Adrenal gland (tissue), 9 donors: ENCODE measurements at regions not wholly inside any gene's neighbourhood (a gene's known extent, or its start where the extent isn't known, plus 50 kb on each side); places are given as distances from the start of the nearest gene placed in this dataset.

Experiments
- DNase-seq, 7 donors: peaks; one replicate each; pipeline ENCODE4 v3.0.0-alpha.2; 2019 to 2020
- H3K27ac ChIP-seq, 5 donors: fragments of 200-600 bp; sonication (generic) in 4 of 5; 1 replicate in 3 of 5; 2 replicates in 2 of 5; pipeline versions ENCODE4 v1.5.1 to v1.8.0; 2016 to 2020; ENCODE audit warnings: mild to moderate bottlenecking in 1 of 5
- H3K27me3 ChIP-seq: fragments of 200-600 bp; 2 replicates; pipeline ENCODE4 v1.8.0; 2021
- H3K36me3 ChIP-seq, 2 donors: fragments of 200-600 bp; replicated peaks in 1 of 2; 1 replicate in 1 of 2; 2 replicates in 1 of 2; pipeline versions ENCODE4 v1.5.1 to v1.8.0; 2018 to 2022
- H3K4me1 ChIP-seq, 2 donors: fragments of 200-600 bp; replicated peaks in 1 of 2; 1 replicate in 1 of 2; 2 replicates in 1 of 2; pipeline versions ENCODE4 v1.5.1 to v1.8.0; 2018 to 2021
- H3K4me3 ChIP-seq, 4 donors: fragments of 200-600 bp; sonication (generic) in 3 of 4; one replicate each; pipeline ENCODE4 v1.5.1; 2016 to 2018
- H3K9me3 ChIP-seq, 3 donors: fragments of 200-600 bp; sonication (generic) in 1 of 3; replicated peaks in 1 of 3; 1 replicate in 2 of 3; 2 replicates in 1 of 3; pipeline versions ENCODE4 v1.5.1 to v1.8.0; 2016 to 2021
- CTCF ChIP-seq, 6 experiments: fragments of 450-650 bp in 4 of 6; fragments of 200-600 bp in 2 of 6; sonication (generic) in 1 of 6; IDR thresholded peaks; 1 replicate in 5 of 6; 2 replicates in 1 of 6; pipeline versions ENCODE4 v1.5.1 to v1.8.0; 2016 to 2021; ENCODE audit warnings: antibody characterized with exemption in 6 of 6, mild to moderate bottlenecking in 2 of 6, moderate library complexity in 1 of 6
- POLR2A ChIP-seq, 2 donors: fragments of 450-650 bp; IDR thresholded peaks; one replicate each; pipeline ENCODE4 v1.6.1; 2017; ENCODE audit warnings: antibody characterized with exemption in 2 of 2, mild to moderate bottlenecking in 2 of 2, moderate library complexity in 1 of 2
- WGBS, 4 donors: extraction: QIAGEN DNeasy Blood & Tissue Kit in 2 of 4; methylation state at CpG; one replicate each; pipeline versions ENCODE4 v1.1.5 to v1.1.7; 2013 to 2017; 5-methylcytosine and 5-hydroxymethylcytosine counted together
- intact Hi-C, 2 donors: fragments of 100-400 bp; cut with DNase I; formaldehyde crosslinking; loops; one replicate each; pipeline versions ENCODE4 v1.14.1 to v1.15.0; 2022 to 2023
- donor health status: healthy with polysubstance abuse.
- donor health status: Bipolar disorder and iron deficiency.
- donor health status: DM: yes; HTN: yes; CAD: no.
- donor health status: DM: no; HTN: no; CAD: no.
- donor health status: DM: no; HTN: no; CAD: no.

- intact Hi-C loops, result no loop called here
- Histone ChIP-seq H3K36me3 (no peaks in the 10 kb centered on the region), H3K9me3 (no peaks in the 10 kb centered on the region), H3K27ac (no peak overlapping the region), H3K27me3 (no peaks in the 10 kb centered on the region), H3K4me3 (no peak overlapping the region), H3K4me1 (no peaks in the 10 kb centered on the region)
- 86 to 93% (median 89%) methylated on average over 2 of the region's 2 CpGs for whole genome bisulfite sequencing, 4 donors
- TF ChIP-seq CTCF (IDR thresholded peaks at IDR 0.05) (no peak), POLR2A (IDR thresholded peaks at IDR 0.05) (no peak)
- no peak for DNase-seq
Observed at GRCh38 chr15:98412852-98413251, 235.5 kb upstream of the IGF1R start.

GRCh38 chr15:98413933-98414546 is 234.3 kb upstream of the IGF1R start:
- TF ChIP-seq CTCF (IDR thresholded peaks at IDR 0.05) (no peak), POLR2A (IDR thresholded peaks at IDR 0.05) (no peak)
- no peak for DNase-seq
- H3K27ac ChIP-seq, result no peak overlapping the region
- H3K27me3 ChIP-seq, result no peaks in the 10 kb centered on the region
- no peaks in the 10 kb centered on the region for H3K9me3 ChIP-seq
- no peaks in the 10 kb centered on the region for H3K36me3 ChIP-seq
- 78 to 91% (median 86%) methylated on average over 12 to 13 of the region's 13 CpGs for WGBS, 4 donors
- intact Hi-C loops, result no loop called here
- no peak overlapping the region for H3K4me3 ChIP-seq
- H3K4me1 ChIP-seq, result no peaks in the 10 kb centered on the region

GRCh38 chr15:98416222-98416855 is 232.0 kb upstream of the IGF1R start:
- H3K4me1 ChIP-seq, result peaks cover 1 to 2% of the 10 kb centered on the region in 2 donors
- WGBS, 4 donors, result 52 to 90% (median 78%) methylated on average over 2 to 8 of the region's 8 CpGs

GRCh38 chr15:98417346-98417745 is 231.0 kb upstream of the IGF1R start:
- Histone ChIP-seq H3K4me3 (no peak overlapping the region), H3K36me3 (no peaks in the 10 kb centered on the region), H3K27ac (no peak overlapping the region), H3K9me3 (no peaks in the 10 kb centered on the region), H3K27me3 (peaks cover 17% of the 10 kb centered on the region), H3K4me1 (peaks cover 7 to 9% of the 10 kb centered on the region in 2 donors)
- intact Hi-C loops, result no loop called here
- no peak for DNase-seq
- TF ChIP-seq CTCF (IDR thresholded peaks at IDR 0.05) (no peak), POLR2A (IDR thresholded peaks at IDR 0.05) (no peak)
- 80 to 83% (median 81%) methylated on average over 12 of the region's 12 CpGs for WGBS, 4 donors

More at GRCh38 chr15:98416222-98416855, 232.0 kb upstream of the IGF1R start:
- no peak for TF ChIP-seq CTCF (IDR thresholded peaks at IDR 0.05)
- TF ChIP-seq POLR2A (IDR thresholded peaks at IDR 0.05), result no peak
- intact Hi-C loops, result no loop called here
- Histone ChIP-seq H3K27me3 (peaks cover 7% of the 10 kb centered on the region), H3K9me3 (no peaks in the 10 kb centered on the region), H3K4me3 (no peak overlapping the region), H3K36me3 (no peaks in the 10 kb centered on the region), H3K27ac (peak overlapping the region in 1 of 5 donors; percentile 45)
- DNase-seq, result no peak
